ENCODE measurements at regions not wholly inside any gene's neighbourhood (a gene's known extent, or its start where the extent isn't known, plus 50 kb on each side); places are given as distances from the start of the nearest gene placed in this dataset.
"Not testable (repeated sequence)": the region's sequence is repeated elsewhere in the genome, so short reads cannot be mapped to it uniquely, and the experiment has no call there.

DNA sequence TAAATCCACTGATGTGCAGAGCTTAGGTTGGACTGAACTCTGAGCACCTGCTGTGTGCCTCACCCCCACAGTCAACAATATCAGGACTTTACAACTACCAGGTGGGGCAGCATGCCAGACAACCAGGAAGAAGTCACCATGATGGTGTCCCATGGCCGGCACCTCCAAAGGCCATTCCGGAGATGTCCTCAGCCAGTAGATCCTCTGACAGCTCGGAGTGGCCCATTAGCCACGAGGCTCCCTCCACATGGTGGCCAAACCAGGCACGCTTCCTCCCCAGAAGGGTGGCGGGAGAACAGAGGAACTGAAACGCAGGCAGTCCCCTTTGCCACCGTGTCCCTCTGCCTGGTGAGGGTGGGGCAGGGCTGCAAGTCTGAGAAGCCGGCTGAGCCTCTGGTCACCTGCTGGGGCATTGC lies 390.0 kb downstream of the TNS3 start:
- no peak for DNase-seq (ENCODE audit: low read depth in 4 of 4, low spot score in 3 of 4)

DNA sequence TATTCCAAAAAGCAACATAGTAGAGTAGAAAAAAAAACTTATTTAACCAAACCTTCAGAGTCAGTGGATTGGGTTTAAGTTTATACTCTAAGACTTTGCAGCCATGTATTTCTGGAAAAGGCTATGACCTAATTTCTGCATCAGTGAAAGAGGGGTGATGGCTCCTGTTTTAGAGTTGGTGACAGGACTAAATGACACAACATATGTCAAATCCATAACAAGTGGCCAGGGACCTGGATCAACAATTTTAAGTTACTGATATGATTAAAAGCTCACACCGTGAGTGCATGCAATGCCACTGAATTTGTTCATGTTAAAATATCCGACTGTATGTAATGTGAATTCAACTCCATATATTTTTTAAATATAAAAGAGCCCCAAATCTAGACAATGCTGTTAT lies 390.6 kb downstream of the TNS3 start:
- no peak for DNase-seq (ENCODE audit: low read depth in 4 of 4, low spot score in 3 of 4)

GRCh38 chr7:47190462-47190861 lies 391.4 kb downstream of the TNS3 start:
- DNase-seq (ENCODE audit: low read depth in 4 of 4, low spot score in 3 of 4), result no peak

- no peak for DNase-seq (ENCODE audit: low read depth in 4 of 4, low spot score in 3 of 4)
Measured at GRCh38 chr7:47188653-47189315, 393.1 kb downstream of the TNS3 start.

DNA sequence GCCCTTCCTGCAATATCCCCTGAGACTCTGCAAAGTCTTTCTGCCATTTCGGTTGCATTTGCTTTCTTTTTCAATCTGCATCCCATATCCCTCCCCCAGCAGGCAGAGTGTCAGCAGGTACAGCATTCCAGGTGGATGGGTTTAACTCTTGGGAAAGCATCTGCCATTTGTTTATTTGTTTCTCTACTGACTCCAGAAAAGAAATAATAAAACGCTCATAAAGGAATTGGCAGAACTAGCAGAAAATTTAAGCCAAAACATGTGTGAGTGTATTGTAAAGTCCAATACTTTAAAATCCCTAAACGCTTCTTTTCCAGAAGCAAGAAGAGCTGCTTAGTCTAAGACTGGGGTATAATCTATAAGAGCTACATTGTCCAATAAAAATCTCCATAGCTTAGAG lies 393.8 kb downstream of the TNS3 start:
- DNase-seq (ENCODE audit: low read depth in 4 of 4, low spot score in 3 of 4), result no peak

- no peak for DNase-seq (ENCODE audit: low read depth in 4 of 4, low spot score in 3 of 4)
Measured at GRCh38 chr7:47186316-47186715, 395.6 kb downstream of the TNS3 start.

- DNase-seq (ENCODE audit: low read depth in 4 of 4, low spot score in 3 of 4), result no peak
Measured at GRCh38 chr7:47185839-47186238, 396.1 kb downstream of the TNS3 start.

DNA sequence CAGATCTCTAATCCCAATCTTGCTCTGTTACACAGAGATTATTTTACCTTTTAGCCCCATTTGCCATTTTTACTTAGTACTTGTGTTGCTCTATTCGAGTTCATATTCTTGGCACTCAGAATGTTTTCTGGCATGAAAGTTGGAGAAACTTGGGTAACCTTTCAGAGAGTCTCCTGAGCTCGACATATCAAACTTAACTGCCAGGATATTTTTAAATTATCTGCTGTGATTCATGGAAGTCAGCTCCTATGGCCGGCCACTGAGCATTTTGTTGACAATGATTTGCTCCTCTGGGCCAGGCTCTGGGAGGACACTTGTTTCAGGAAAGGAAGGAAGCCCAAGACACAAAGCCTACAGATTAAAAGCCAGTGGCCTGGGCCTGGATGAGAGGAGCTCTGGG lies 396.7 kb downstream of the TNS3 start:
- no peak for DNase-seq (ENCODE audit: low read depth in 4 of 4, low spot score in 3 of 4)

DNA sequence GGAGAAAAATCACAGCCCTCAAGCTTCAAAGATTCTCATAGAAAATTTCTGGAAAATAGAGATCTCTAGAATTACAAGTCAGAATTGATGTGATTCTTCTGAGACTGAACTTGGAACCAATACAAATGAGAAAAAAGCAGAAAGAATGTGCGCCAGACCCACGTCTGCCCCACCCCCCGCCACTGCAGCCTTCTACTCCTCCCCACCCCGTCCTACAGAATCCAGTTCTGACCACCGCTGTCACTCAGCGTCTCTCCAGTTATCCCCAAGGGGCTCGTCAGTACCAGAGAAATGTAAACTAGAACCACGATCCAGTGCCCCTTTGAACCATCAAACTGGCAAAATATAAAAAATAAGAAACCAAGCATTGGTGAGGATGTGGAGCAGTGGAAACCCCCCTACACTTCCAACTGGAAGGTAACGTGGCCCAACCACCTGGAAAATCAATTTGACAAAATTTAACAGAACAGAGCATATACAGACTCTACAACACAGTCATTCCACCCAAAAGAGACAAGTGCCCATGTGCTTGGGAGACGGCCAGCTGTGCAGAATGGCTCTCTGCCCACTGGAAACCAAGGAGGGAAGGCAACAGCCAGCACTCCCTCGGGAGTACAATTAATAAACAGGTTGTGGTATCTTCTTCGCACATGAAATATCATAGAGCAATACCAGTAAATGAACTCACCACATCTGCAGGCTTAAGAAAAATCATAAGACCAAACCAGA lies 397.9 kb downstream of the TNS3 start:
- DNase-seq (ENCODE audit: low read depth in 4 of 4, low spot score in 3 of 4), result no peak

GRCh38 chr7:47181746-47182361 lies 400.1 kb downstream of the TNS3 start:
- DNase-seq (ENCODE audit: low read depth in 4 of 4, low spot score in 3 of 4), result no peak

DNA sequence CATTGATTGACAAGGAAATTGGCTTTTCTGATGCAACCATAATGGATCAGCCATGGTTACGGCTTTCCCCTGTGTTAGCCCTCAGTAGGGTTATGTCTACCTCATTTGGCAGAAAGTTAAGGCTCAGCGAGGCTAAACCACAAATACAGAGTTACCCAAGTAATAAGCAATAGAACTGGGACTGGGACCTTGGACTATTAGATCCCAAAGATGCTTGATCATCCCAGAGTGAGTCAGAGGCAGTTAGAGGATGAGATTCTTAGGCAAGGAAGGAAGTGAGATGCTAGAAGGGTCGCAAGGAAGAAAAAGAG lies 401.4 kb downstream of the TNS3 start:
- DNase-seq (ENCODE audit: low read depth in 4 of 4, low spot score in 3 of 4), result no peak

- DNase-seq (ENCODE audit: low read depth in 4 of 4, low spot score in 3 of 4), result peak; percentile 54 to 65 (median 58)
Measured at GRCh38 chr7:47179812-47180515, 401.9 kb downstream of the TNS3 start.

DNA sequence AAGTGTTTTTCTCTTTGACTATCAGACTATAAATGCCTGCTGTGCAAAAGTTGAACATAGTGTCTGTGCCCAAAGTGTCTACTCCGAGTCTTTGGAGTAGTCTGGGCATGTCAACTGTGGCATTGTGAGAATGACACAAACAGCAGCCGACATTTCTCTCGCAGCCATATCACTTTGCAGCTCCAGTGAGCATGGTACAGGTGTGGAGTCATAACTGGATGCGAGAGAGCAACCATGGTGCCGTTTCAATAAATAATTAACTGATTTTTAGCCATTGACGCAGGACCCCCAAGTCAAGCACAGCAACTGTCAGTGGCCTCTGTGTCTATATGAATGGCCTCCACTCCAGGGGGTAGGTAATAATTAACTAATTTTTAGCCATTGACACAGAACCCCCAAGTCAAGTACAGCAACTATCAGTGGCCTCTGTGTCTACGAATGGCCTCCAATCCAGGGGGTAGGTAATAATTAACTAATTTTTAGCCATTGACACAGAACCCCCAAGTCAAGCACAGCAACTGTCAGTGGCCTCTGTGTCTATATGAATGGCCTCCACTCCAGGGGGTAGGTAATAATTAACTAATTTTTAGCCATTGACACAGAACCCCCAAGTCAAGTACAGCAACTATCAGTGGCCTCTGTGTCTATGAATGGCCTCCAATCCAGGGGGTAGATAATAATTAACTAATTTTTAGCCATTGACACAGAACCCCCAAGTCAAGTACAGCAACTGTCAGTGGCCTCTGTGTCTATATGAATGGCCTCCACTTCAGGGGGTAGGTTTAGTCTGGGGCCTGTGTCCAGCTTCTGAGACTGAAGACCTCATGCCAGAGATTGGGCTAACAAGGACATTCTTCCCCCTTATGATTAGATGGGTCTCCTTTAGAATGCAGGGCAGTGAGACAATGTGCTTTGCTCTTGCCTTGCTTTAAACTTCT lies 409.0 kb downstream of the TNS3 start:
- not testable (repeated sequence) for DNase-seq (ENCODE audit: low read depth in 4 of 4, low spot score in 3 of 4)

- DNase-seq (ENCODE audit: low read depth in 4 of 4, low spot score in 3 of 4), result no peak
Measured at GRCh38 chr7:47170516-47170915, 411.4 kb downstream of the TNS3 start.

GRCh38 chr7:47154791-47155190 lies 427.1 kb downstream of the TNS3 start:
- no peak for DNase-seq (ENCODE audit: low read depth in 4 of 4, low spot score in 3 of 4)

DNA sequence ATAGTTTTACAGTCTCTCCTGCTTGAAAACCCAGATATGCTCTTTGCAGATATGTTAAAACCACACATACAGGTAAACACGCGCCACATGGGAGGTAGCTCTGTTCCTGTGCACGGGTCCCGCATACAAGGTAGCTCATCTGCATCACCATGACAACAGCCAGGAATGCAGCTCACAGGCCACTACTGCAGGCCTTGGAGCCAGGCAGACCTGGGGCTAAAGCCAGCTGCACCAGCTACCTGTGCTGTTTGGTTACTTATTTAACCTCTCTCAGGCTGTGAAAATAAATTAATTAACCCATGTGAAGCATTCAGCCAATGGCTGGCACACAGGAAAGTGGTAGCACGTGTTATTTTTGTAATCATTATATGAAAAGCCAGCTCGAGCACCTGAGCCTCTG lies 428.3 kb downstream of the TNS3 start:
- peak in 2 of 4 donors; percentile 53 to 59 for DNase-seq (ENCODE audit: low read depth in 4 of 4, low spot score in 3 of 4)

- peak; percentile 49 to 71 (median 68) for DNase-seq (ENCODE audit: low read depth in 4 of 4, low spot score in 3 of 4)
Measured at GRCh38 chr7:47153058-47153457, 428.9 kb downstream of the TNS3 start.

DNA sequence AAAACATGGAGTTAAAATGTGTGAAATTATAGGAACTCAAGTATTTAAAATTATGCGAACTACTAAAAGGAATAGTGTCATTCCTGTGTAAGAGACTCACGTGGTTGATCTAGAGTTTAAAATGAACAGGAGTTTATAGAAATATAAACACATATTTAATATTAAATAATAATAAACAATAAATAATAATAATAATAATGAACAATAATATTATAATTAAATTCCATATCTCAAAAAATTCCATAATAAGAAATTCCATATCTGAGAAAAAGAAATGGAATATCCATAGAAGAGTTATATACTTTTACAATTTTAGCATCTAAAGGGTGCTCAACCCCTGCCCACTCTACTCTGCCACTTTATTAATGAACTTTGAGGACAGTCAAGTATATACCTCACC lies 429.6 kb downstream of the TNS3 start:
- DNase-seq (ENCODE audit: low read depth in 4 of 4, low spot score in 3 of 4), result no peak

DNA sequence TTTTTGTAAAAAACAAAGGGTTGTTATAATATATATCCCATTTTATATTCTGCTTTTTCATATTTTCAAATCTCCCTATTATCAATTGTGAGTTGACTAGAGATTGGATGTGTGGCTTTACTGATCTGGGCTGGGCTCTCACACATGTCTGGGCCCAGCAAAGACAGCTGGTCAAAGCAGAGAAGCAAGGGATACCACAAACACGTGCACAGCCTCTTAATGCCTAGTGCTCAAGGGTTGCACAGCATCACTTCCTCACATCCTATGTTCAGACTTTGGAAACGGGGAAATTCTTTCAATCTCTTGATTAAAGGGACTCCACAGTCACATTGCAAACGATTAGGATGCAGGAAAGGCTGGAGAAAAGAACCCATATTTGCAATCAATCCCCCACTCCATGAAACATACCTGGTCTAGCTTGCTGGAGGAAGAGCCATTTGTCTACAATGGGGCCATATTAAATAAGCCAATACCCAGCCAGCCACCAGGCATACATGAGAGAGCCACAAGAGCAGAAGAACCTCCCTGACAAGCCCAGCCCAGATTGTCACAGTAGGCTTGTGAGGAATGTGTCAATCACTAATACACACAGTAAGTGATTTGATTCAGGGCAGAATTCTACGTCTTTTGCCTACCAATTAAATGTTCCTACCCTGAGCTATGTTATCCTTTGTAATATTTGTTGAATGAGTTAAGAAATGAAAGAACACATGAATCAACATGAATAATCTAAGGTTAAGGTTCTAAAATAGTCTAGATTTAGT lies 431.2 kb downstream of the TNS3 start:
- no peak for DNase-seq (ENCODE audit: low read depth in 4 of 4, low spot score in 3 of 4)

GRCh38 chr7:47149971-47150370 lies 431.9 kb downstream of the TNS3 start:
- DNase-seq (ENCODE audit: low read depth in 4 of 4, low spot score in 3 of 4), result no peak

Data from right renal pelvis (tissue), 4 donors.